Motor neuron (in vitro differentiated cells): ENCODE measurements at regions not wholly inside any gene's neighbourhood (a gene's known extent, or its start where the extent isn't known, plus 50 kb on each side); places are given as distances from the start of the nearest gene placed in this dataset.

Source experiments
- ATAC-seq, 8 experiments: fragments of 200-7000 bp; cut with Tn5 transposase; replicated peaks in 6 of 8; 2 replicates each; pipeline ENCODE4 v1.8.0; 2021; ENCODE audit warnings: mild to moderate bottlenecking in 8 of 8, moderate library complexity in 8 of 8
- H3K27ac ChIP-seq, 2 donors: fragments of 250-450 bp; sonication (Bioruptor Pico); 2 replicates each; pipeline ENCODE4 v1.9.0; 2021; ENCODE audit warnings: antibody characterized with exemption in 2 of 2, mild to moderate bottlenecking in 2 of 2, moderate library complexity in 1 of 2
- H3K4me1 ChIP-seq, 2 donors: fragments of 250-450 bp; sonication (Bioruptor Pico); replicated peaks in 1 of 2; 2 replicates each; pipeline ENCODE4 v1.6.1; 2021; ENCODE audit warnings: antibody characterized with exemption in 2 of 2, mild to moderate bottlenecking in 2 of 2, moderate library complexity in 1 of 2
- H3K4me3 ChIP-seq, 5 donors: fragments of 250-450 bp; sonication (Bioruptor Pico); 2 replicates each; pipeline ENCODE4 v1.9.0; 2021; ENCODE audit warnings: antibody characterized with exemption in 5 of 5, mild to moderate bottlenecking in 5 of 5, moderate library complexity in 4 of 5
- WGBS, 10 experiments: fragments of 450-650 bp; shearing (Covaris generic); methylation state at CpG; one replicate each; pipeline ENCODE4 v1.0.0; 2022; 5-methylcytosine and 5-hydroxymethylcytosine counted together
- in situ Hi-C, 9 experiments: fragments of 400-800 bp; cut with MboI; loops; one replicate each; pipeline ENCODE4 v1.15.0; 2021; ENCODE audit warnings: low sequenced_read_pairs in 9 of 9, low pct_unique_long_range_greater_than_20kb in 2 of 9; ENCODE audit not compliant: unreplicated experiment in 9 of 9

GRCh38 chr1:117678246-117678977, 72.6 kb downstream of the TENT5C start:
- H3K4me1 ChIP-seq: no peaks in the 10 kb centered on the region
- no peak overlapping the region for H3K4me3 ChIP-seq
- in situ Hi-C loops: loop anchor here in 1 of 9 experiments (10.0 kb wide), 1 partner anchor 154 kb away; no protein-coding TSS in a partner anchor
- ATAC-seq: peak in 1 of 8 experiments; percentile 71
- H3K27ac ChIP-seq: no peak overlapping the region
- 54 to 100% (median 71%) methylated on average over 1 to 5 of the region's 5 CpGs; no CpG with 5 or more reads in 1 of the 10 experiments for WGBS, 10 experiments

GRCh38 chr1:117679299-117679698, 73.5 kb downstream of the TENT5C start:
- no peak overlapping the region for H3K27ac ChIP-seq
- H3K4me3 ChIP-seq: no peak overlapping the region
- in situ Hi-C loops: loop anchor here in 1 of 9 experiments (10.0 kb wide), 1 partner anchor 154 kb away; no protein-coding TSS in a partner anchor
- WGBS, 10 experiments: 84 to 93% (median 87%) methylated on average over 1 to 3 of the region's 3 CpGs; no CpG with 5 or more reads in 4 of the 10 experiments
- ATAC-seq: no peak
- no peaks in the 10 kb centered on the region for H3K4me1 ChIP-seq

DNA sequence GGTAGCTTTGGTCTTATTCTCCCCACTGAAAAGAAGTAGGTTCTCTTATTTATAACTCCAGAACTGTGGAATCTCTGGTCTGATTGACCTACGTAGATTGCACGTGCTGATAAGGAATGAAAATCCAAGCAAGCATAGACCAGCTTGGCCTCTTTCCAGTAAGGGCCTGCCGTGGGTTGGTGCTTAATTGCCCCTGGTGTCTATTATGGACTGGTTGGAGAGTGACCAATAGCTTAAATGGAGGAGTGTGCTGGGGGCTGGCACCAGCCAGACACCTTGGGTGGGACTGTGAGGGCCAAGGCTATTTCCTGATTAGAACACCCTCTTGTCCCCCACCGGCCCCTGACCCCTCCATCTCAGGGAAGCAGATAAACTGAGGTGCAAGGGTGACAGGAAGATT, 74.0 kb downstream of the TENT5C start:
- ATAC-seq: no peak
- WGBS, 10 experiments: 67 to 100% (median 85%) methylated on average over 1 to 4 of the region's 4 CpGs; no CpG with 5 or more reads in 3 of the 10 experiments
- in situ Hi-C loops: loop anchor here in 1 of 9 experiments (10.0 kb wide), 1 partner anchor 155 kb away; no protein-coding TSS in a partner anchor
- H3K4me3 ChIP-seq: no peak overlapping the region
- H3K27ac ChIP-seq: no peak overlapping the region
- H3K4me1 ChIP-seq: no peaks in the 10 kb centered on the region

DNA sequence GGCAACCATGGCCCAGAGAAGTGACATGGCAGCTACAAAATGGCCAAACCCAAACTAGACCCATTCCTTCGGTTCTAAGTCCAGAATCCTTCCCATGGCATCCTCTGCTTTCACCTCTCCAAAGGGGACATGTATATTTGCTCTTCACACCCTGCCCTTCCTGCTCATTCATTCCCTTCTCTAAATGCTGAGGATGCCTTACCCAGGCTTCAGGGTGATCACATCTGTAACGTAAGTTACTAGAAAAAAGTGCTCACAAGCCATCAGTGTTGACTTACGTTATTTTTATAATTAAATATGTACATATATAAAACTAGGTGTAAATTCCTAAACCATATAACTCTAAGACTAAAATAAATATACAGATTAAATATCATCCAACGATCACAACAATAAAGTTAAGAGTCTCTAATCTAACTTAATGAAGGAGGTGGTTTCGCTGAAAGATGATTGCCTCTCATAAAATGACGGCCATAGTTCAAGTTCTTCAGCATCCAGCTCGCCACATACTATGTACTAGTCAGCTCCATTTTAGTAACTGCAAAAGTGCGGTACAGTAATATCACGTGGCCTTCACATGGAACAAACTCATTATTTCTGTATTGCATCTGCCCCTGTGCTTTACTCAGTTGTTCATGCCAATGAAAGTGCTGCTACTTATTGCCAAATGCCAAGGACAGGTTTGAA, 74.6 kb downstream of the TENT5C start:
- 71 to 88% (median 82%) methylated on average over 5 to 9 of the region's 9 CpGs; no CpG with 5 or more reads in 2 of the 10 experiments for WGBS, 10 experiments
- in situ Hi-C loops: no loop called here
- no peak for ATAC-seq
- H3K4me1 ChIP-seq: no peaks in the 10 kb centered on the region
- H3K27ac ChIP-seq: no peak overlapping the region
- H3K4me3 ChIP-seq: no peak overlapping the region

GRCh38 chr1:117681093-117681900, 75.4 kb downstream of the TENT5C start:
- H3K27ac ChIP-seq: no peak overlapping the region
- WGBS, 10 experiments: 51 to 100% (median 73%) methylated on average over 1 to 9 of the region's 9 CpGs; no CpG with 5 or more reads in 2 of the 10 experiments
- in situ Hi-C loops: no loop called here
- H3K4me3 ChIP-seq: no peak overlapping the region
- no peak for ATAC-seq
- no peaks in the 10 kb centered on the region for H3K4me1 ChIP-seq

GRCh38 chr1:117681901-117682250, 76.0 kb downstream of the TENT5C start:
- WGBS, 10 experiments: 50 to 92% (median 86%) methylated on average over 1 to 3 of the region's 3 CpGs; no CpG with 5 or more reads in 4 of the 10 experiments
- Histone ChIP-seq H3K4me1 (no peaks in the 10 kb centered on the region), H3K4me3 (no peak overlapping the region), H3K27ac (no peak overlapping the region)
- ATAC-seq: no peak
- in situ Hi-C loops: no loop called here

- H3K4me3 ChIP-seq: no peak overlapping the region
- no peaks in the 10 kb centered on the region for H3K4me1 ChIP-seq
- H3K27ac ChIP-seq: no peak overlapping the region
- ATAC-seq: no peak
- in situ Hi-C loops: no loop called here
- WGBS, 10 experiments: 24 to 100% (median 90%) methylated on average over 1 to 4 of the region's 4 CpGs; no CpG with 5 or more reads in 3 of the 10 experiments
Measured at GRCh38 chr1:117682372-117682771, 76.5 kb downstream of the TENT5C start.

GRCh38 chr1:117683571-117684285, 77.9 kb downstream of the TENT5C start:
- 0 to 85% (median 73%) methylated on average over 1 to 6 of the region's 6 CpGs; no CpG with 5 or more reads in 1 of the 10 experiments for WGBS, 10 experiments

GRCh38 chr1:117685936-117686806, 80.3 kb downstream of the TENT5C start:
- 16 to 80% (median 59%) methylated on average over 2 to 6 of the region's 6 CpGs; no CpG with 5 or more reads in 2 of the 10 experiments for WGBS, 10 experiments
- ATAC-seq: no peak
- Histone ChIP-seq H3K4me3 (no peak overlapping the region), H3K27ac (no peak overlapping the region), H3K4me1 (no peaks in the 10 kb centered on the region)
- in situ Hi-C loops: no loop called here

More at GRCh38 chr1:117683571-117684285, 77.9 kb downstream of the TENT5C start:
- no peak for ATAC-seq
- no peaks in the 10 kb centered on the region for H3K4me1 ChIP-seq
- no peak overlapping the region for H3K4me3 ChIP-seq
- in situ Hi-C loops: no loop called here
- no peak overlapping the region for H3K27ac ChIP-seq

GRCh38 chr1:117686907-117687306, 81.1 kb downstream of the TENT5C start:
- no peak for ATAC-seq
- 0 to 100% (median 68%) methylated on average over 1 to 2 of the region's 2 CpGs; no CpG with 5 or more reads in 2 of the 10 experiments for WGBS, 10 experiments

GRCh38 chr1:117689997-117690625, 84.3 kb downstream of the TENT5C start:
- ATAC-seq: peak in 3 of 8 experiments; percentile 56 to 68 (median 67)
- H3K4me3 ChIP-seq: no peak overlapping the region
- WGBS, 10 experiments: 0 to 84% (median 53%) methylated on average over 2 to 4 of the region's 4 CpGs
- in situ Hi-C loops: no loop called here
- H3K4me1 ChIP-seq: no peaks in the 10 kb centered on the region
- H3K27ac ChIP-seq: no peak overlapping the region

More at GRCh38 chr1:117686907-117687306, 81.1 kb downstream of the TENT5C start:
- in situ Hi-C loops: no loop called here
- Histone ChIP-seq H3K4me1 (no peaks in the 10 kb centered on the region), H3K4me3 (no peak overlapping the region), H3K27ac (no peak overlapping the region)
